SK-N-SH (cell line): ENCODE measurements at regions not wholly inside any gene's neighbourhood (a gene's known extent, or its start where the extent isn't known, plus 50 kb on each side); places are given as distances from the start of the nearest gene placed in this dataset.

Source experiments
- CTCF ChIA-PET: fragments of 300-600, 350-600 bp; formaldehyde crosslinking; extraction: SDS; loops from one replicate; lab custom pipeline; 2021; lab: Yijun Ruan, JAX
- POLR2A ChIA-PET: fragments of 350-600 bp; sonication (Branson Sonifier 250); formaldehyde crosslinking; extraction: SDS; loops from one replicate; lab custom pipeline; 2020; ENCODE audit warnings: antibody characterized with exemption, inconsistent platforms; lab: Yijun Ruan, JAX
- DNase-seq: peaks from one replicate; pipeline ENCODE4 v3.0.0; 2012
- H2AFZ ChIP-seq: fragments of 200-600 bp; sonication (generic); 2 replicates; pipeline ENCODE4 v1.8.1; 2016; ENCODE audit warnings: antibody characterized with exemption, mild to moderate bottlenecking, low read depth
- H3F3A ChIP-seq: fragments of 200-600 bp; sonication (generic); replicated peaks from 2 replicates; pipeline ENCODE3; 2016; ENCODE audit warnings: antibody characterized with exemption, mild to moderate bottlenecking; ENCODE audit not compliant: insufficient read depth
- H3K27ac ChIP-seq, 2 experiments: fragments of 200-500 bp in 1 of 2; fragments of 200-600 bp in 1 of 2; sonication (Bioruptor generic) in 1 of 2; sonication (generic), shearing (Covaris generic) in 1 of 2; 2 replicates each; pipeline versions ENCODE4 v1.5.1 to v1.6.1; 2014 to 2016; ENCODE audit warnings: low read depth in 2 of 2, inconsistent platforms in 1 of 2, low read length in 1 of 2, mild to moderate bottlenecking in 1 of 2, mixed read lengths in 1 of 2
- H3K27me3 ChIP-seq: fragments of 200-600 bp; sonication (generic), shearing (Covaris generic); 2 replicates; pipeline ENCODE4 v1.6.1; 2016; ENCODE audit warnings: mixed run types; ENCODE audit not compliant: insufficient read depth
- H3K36me3 ChIP-seq, 2 experiments: fragments of 200-500 bp in 1 of 2; fragments of 200-600 bp in 1 of 2; sonication (Bioruptor generic) in 1 of 2; sonication (generic) in 1 of 2; replicated peaks in 1 of 2; 2 replicates each; pipeline versions ENCODE3 to v1.5.1; 2014 to 2016; ENCODE audit warnings: low read length in 1 of 2, mild to moderate bottlenecking in 1 of 2; ENCODE audit not compliant: insufficient read depth in 2 of 2, control insufficient read depth in 1 of 2
- H3K4me1 ChIP-seq, 2 experiments: fragments of 200-500 bp in 1 of 2; fragments of 200-600 bp in 1 of 2; sonication (Bioruptor generic) in 1 of 2; sonication (generic), shearing (Covaris generic) in 1 of 2; 2 replicates each; pipeline versions ENCODE4 v1.5.1 to v1.6.1; 2014 to 2016; ENCODE audit warnings: low read depth in 1 of 2, low read length in 1 of 2, mixed run types in 1 of 2; ENCODE audit not compliant: insufficient read depth in 2 of 2, control insufficient read depth in 1 of 2
- H3K4me2 ChIP-seq: fragments of 200-600 bp; sonication (generic), shearing (Covaris generic); 2 replicates; pipeline ENCODE4 v1.6.1; 2017; ENCODE audit warnings: mixed run types
- H3K4me3 ChIP-seq, 2 experiments: fragments of 200-500 bp in 1 of 2; fragments of 200-600 bp in 1 of 2; sonication (Bioruptor generic) in 1 of 2; sonication (generic), shearing (Covaris generic) in 1 of 2; 2 replicates each; pipeline versions ENCODE4 v1.5.1 to v1.8.1; 2014 to 2016; ENCODE audit warnings: low read depth in 2 of 2, inconsistent platforms in 1 of 2, low read length in 1 of 2, mild to moderate bottlenecking in 1 of 2, mixed read lengths in 1 of 2, moderate library complexity in 1 of 2
- H3K79me2 ChIP-seq: fragments of 200-600 bp; sonication (generic); 2 replicates; pipeline ENCODE4 v1.8.1; 2017; ENCODE audit warnings: mild to moderate bottlenecking; ENCODE audit not compliant: insufficient read depth
- H3K9ac ChIP-seq: fragments of 200-600 bp; sonication (generic); 2 replicates; pipeline ENCODE4 v1.6.1; 2017; ENCODE audit warnings: mixed run types
- H3K9me2 ChIP-seq: fragments of 200-600 bp; sonication (generic); 2 replicates; pipeline ENCODE4 v1.6.1; 2017; ENCODE audit warnings: mixed run types
- H3K9me3 ChIP-seq: fragments of 200-600 bp; sonication (generic); 2 replicates; pipeline ENCODE4 v1.6.1; 2017; ENCODE audit warnings: mixed run types, mild to moderate bottlenecking, moderate library complexity
- H4K20me1 ChIP-seq: fragments of 200-600 bp; sonication (generic); 2 replicates; pipeline ENCODE4 v1.6.1; 2017; ENCODE audit warnings: mild to moderate bottlenecking, mixed run types; ENCODE audit not compliant: insufficient read depth
- ELF1 ChIP-seq: IDR thresholded peaks from 2 replicates; pipeline ENCODE4 v1.4.0; 2012
- EZH2phosphoT487 ChIP-seq: fragments of 200-600 bp; sonication (generic); IDR thresholded peaks from 2 replicates; pipeline ENCODE4 v1.6.1; 2017; ENCODE audit warnings: low read depth, mixed run types, mild to moderate bottlenecking, antibody characterized with exemption, moderate library complexity, borderline replicate concordance
- FOSL2 ChIP-seq: IDR thresholded peaks from 2 replicates; pipeline ENCODE4 v1.4.0; 2012; ENCODE audit warnings: low read depth, mild to moderate bottlenecking, moderate library complexity, borderline replicate concordance
- FOXJ3 ChIP-seq: sonication (generic); formaldehyde crosslinking; IDR thresholded peaks from 2 replicates; pipeline ENCODE4 v1.5.1; 2020; ENCODE audit warnings: mild to moderate bottlenecking, missing genetic modification reagents
- FOXM1 ChIP-seq: IDR thresholded peaks from 2 replicates; pipeline ENCODE4 v1.4.0; 2012; ENCODE audit warnings: low read depth, mild to moderate bottlenecking
- GABPA ChIP-seq: IDR thresholded peaks from 2 replicates; pipeline ENCODE4 v1.4.0; 2012; ENCODE audit warnings: low read depth, mild to moderate bottlenecking
- JUND ChIP-seq: IDR thresholded peaks from 2 replicates; pipeline ENCODE4 v1.4.0; 2012
- MXI1 ChIP-seq: IDR thresholded peaks from 2 replicates; pipeline ENCODE4 v1.6.1; 2012; ENCODE audit warnings: mild to moderate bottlenecking, low read depth, low read length, improper control_type of control experiment
- NFIC ChIP-seq: IDR thresholded peaks from 2 replicates; pipeline ENCODE4 v1.4.0; 2012; ENCODE audit warnings: borderline replicate concordance
- RCOR1 ChIP-seq: fragments of 150-350 bp; IDR thresholded peaks from 2 replicates; pipeline ENCODE4 v1.6.1; 2017; ENCODE audit warnings: antibody characterized with exemption, low read length
- RFX5 ChIP-seq: IDR thresholded peaks from 2 replicates; pipeline ENCODE4 v1.6.1; 2012; ENCODE audit warnings: mild to moderate bottlenecking, improper control_type of control experiment, low read length
- RXRA ChIP-seq: IDR thresholded peaks from 2 replicates; pipeline ENCODE4 v1.4.0; 2012; ENCODE audit warnings: low read depth, mild to moderate bottlenecking, borderline replicate concordance
- SMC3 ChIP-seq: IDR thresholded peaks from 2 replicates; pipeline ENCODE4 v1.6.1; 2012; ENCODE audit warnings: low read depth, low read length, improper control_type of control experiment
- TAF1 ChIP-seq: IDR thresholded peaks from 2 replicates; pipeline ENCODE4 v1.6.1; 2012; ENCODE audit warnings: low read depth, mild to moderate bottlenecking, low read length, moderate library complexity, borderline replicate concordance
- TCF12 ChIP-seq: IDR thresholded peaks from 2 replicates; pipeline ENCODE4 v1.4.0; 2012
- TEAD4 ChIP-seq: IDR thresholded peaks from 2 replicates; pipeline ENCODE4 v1.4.0; 2012; ENCODE audit warnings: mild to moderate bottlenecking, borderline replicate concordance; ENCODE audit not compliant: insufficient read depth
- YY1 ChIP-seq: IDR thresholded peaks from 2 replicates; pipeline ENCODE4 v1.4.0; 2012; ENCODE audit warnings: low read depth, mild to moderate bottlenecking
- WGBS: methylation state at CpG from one replicate; pipeline ENCODE4 v1.1.6; 2017; ENCODE audit warnings: low lambda C conversion rate; 5-methylcytosine and 5-hydroxymethylcytosine counted together
- TF ChIP-seq, protein P1 (sequence below): fragments of 150-350 bp; IDR thresholded peaks from 2 replicates; pipeline ENCODE4 v1.6.1; 2017; ENCODE audit warnings: antibody characterized with exemption, low read length, low read depth, borderline replicate concordance
- TF ChIP-seq, protein P2 (sequence below): IDR thresholded peaks from 2 replicates; pipeline ENCODE4 v1.4.0; 2012; ENCODE audit warnings: low read depth
- TF ChIP-seq, protein P3 (sequence below): fragments of 150-350 bp; IDR thresholded peaks from 2 replicates; pipeline ENCODE4 v1.6.1; 2016; ENCODE audit warnings: mild to moderate bottlenecking, low read depth, low read length
- TF ChIP-seq, protein P4 (sequence below): IDR thresholded peaks from 2 replicates; pipeline ENCODE4 v1.4.0; 2012; ENCODE audit warnings: low read depth, borderline replicate concordance
- TF ChIP-seq, protein P5 (sequence below): fragments of 200-600 bp; sonication (generic); IDR thresholded peaks from 2 replicates; pipeline ENCODE4 v1.6.1; 2017; ENCODE audit warnings: antibody characterized with exemption, mild to moderate bottlenecking, moderate library complexity
- TF ChIP-seq, protein P6 (sequence below): IDR thresholded peaks from 2 replicates; pipeline ENCODE4; 2012

DNA sequence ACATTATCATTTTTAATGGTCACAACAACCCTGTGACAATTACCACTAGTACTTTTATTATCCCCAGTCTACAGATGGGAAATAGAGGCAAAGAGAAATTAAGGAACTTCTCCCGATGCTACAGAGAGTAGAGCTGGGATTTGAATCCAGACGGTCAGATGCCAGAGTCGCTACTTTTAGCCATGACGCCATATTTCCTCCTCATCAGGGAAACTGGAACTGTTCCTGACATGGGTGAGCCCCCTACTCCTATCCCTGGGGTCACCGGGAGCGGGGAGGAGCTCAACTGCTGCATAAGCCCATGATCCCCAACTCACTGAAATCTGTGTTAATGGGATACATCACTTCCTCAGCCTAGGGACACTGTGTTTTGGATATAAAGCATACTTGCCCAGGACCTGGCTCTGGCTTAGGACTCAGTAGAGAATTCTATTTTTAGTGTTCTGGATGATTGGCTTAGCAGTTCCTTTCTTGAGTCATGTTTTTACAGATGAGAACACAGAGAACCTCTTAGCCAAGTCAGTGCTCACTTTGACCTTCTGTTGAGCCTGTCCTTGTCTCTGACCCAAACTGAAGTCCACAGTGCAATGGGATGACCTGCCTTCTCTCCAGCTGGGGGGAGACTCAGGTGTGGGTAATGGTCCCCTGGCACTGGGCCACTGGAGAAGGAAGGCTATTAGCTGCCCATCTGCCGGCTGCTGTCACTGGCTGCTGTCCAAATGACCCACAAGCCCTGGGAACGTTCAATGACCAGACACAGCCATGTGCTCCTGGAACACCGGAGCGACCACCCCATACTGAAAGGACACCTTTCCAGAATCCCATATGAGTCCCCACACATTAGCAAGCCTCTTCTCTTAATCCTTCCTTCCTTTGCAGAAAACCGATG, 90.8 kb upstream of the SHISA3 start (continued):
- TF ChIP-seq RFX5 (no peak), NFIC (peak; percentile 32; the same call in 1 of the 2 replicates), TEAD4 (no peak), MXI1 (peak; percentile 90), EZH2phosphoT487 (no peak), JUND (no peak), FOSL2 (no peak), TAF1 (no peak), SMC3 (no peak)
- TF ChIP-seq, protein P1, sequence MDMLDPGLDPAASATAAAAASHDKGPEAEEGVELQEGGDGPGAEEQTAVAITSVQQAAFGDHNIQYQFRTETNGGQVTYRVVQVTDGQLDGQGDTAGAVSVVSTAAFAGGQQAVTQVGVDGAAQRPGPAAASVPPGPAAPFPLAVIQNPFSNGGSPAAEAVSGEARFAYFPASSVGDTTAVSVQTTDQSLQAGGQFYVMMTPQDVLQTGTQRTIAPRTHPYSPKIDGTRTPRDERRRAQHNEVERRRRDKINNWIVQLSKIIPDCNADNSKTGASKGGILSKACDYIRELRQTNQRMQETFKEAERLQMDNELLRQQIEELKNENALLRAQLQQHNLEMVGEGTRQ, result no peak
- TF ChIP-seq, protein P2, sequence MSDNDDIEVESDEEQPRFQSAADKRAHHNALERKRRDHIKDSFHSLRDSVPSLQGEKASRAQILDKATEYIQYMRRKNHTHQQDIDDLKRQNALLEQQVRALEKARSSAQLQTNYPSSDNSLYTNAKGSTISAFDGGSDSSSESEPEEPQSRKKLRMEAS, result no peak

DNA sequence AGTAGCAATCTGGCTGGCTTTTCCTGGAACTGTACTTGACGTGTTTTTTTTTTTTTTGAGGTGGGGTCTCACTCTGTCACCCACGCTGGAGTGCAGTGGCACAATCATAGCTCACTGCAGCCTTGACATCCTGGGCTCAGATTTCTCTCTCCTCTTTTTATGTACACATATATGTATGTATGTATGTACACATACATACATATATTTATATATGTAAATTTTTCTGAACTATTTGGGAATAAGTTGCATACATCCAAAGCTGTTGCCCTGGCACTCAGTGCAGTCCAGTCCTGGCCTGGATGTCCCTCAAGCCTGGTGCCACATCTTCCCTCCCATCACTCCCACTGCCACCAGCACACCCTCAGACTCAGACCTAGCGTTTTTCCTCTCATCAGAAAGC, 89.0 kb upstream of the SHISA3 start:
- Histone ChIP-seq H3K9me3 (no peaks in the 10 kb centered on the region), H3K4me3 (no peak overlapping the region), H4K20me1 (no peaks in the 10 kb centered on the region), H3K9ac (no peak overlapping the region), H3F3A (no peaks in the 10 kb centered on the region), H3K27ac (peak overlapping the region in 1 of 2 experiments; percentile 100; a peak in 2 of 4 replicates), H3K4me1 (peaks cover 0 to 61% of the 10 kb centered on the region in 2 experiments; a peak in 2 of 4 replicates), H3K27me3 (no peaks in the 10 kb centered on the region), H3K9me2 (no peaks in the 10 kb centered on the region), H3K79me2 (no peaks in the 10 kb centered on the region), H3K4me2 (no peak overlapping the region), H3K36me3 (no peaks in the 10 kb centered on the region), H2AFZ (no peak overlapping the region)
- ChIA-PET POLR2A (interaction anchor here (0.9 kb wide), 1 partner anchor 451 kb away, joined by 3 read pairs; no protein-coding TSS in a partner anchor), CTCF (interaction anchor here (1.0 to 1.3 kb wide), 2 partner anchors 63 to 64 kb away, joined by 3 to 5 read pairs; no protein-coding TSS in a partner anchor)
- 32% methylated on average over 3 of the region's 3 CpGs for WGBS
- no peak for TF ChIP-seq ELF1
- TF ChIP-seq, protein P3, sequence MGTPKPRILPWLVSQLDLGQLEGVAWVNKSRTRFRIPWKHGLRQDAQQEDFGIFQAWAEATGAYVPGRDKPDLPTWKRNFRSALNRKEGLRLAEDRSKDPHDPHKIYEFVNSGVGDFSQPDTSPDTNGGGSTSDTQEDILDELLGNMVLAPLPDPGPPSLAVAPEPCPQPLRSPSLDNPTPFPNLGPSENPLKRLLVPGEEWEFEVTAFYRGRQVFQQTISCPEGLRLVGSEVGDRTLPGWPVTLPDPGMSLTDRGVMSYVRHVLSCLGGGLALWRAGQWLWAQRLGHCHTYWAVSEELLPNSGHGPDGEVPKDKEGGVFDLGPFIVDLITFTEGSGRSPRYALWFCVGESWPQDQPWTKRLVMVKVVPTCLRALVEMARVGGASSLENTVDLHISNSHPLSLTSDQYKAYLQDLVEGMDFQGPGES, result no peak
- TF ChIP-seq, protein P4, sequence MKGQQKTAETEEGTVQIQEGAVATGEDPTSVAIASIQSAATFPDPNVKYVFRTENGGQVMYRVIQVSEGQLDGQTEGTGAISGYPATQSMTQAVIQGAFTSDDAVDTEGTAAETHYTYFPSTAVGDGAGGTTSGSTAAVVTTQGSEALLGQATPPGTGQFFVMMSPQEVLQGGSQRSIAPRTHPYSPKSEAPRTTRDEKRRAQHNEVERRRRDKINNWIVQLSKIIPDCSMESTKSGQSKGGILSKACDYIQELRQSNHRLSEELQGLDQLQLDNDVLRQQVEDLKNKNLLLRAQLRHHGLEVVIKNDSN, result no peak
- no peak for TF ChIP-seq RXRA
- TF ChIP-seq, protein P2, result no peak
- no peak for TF ChIP-seq NFIC
- TF ChIP-seq, protein P5, sequence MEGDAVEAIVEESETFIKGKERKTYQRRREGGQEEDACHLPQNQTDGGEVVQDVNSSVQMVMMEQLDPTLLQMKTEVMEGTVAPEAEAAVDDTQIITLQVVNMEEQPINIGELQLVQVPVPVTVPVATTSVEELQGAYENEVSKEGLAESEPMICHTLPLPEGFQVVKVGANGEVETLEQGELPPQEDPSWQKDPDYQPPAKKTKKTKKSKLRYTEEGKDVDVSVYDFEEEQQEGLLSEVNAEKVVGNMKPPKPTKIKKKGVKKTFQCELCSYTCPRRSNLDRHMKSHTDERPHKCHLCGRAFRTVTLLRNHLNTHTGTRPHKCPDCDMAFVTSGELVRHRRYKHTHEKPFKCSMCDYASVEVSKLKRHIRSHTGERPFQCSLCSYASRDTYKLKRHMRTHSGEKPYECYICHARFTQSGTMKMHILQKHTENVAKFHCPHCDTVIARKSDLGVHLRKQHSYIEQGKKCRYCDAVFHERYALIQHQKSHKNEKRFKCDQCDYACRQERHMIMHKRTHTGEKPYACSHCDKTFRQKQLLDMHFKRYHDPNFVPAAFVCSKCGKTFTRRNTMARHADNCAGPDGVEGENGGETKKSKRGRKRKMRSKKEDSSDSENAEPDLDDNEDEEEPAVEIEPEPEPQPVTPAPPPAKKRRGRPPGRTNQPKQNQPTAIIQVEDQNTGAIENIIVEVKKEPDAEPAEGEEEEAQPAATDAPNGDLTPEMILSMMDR, result no peak
- no peak for TF ChIP-seq FOXJ3 (CRISPR knock-in tag)
- no peak for TF ChIP-seq FOSL2
- no peak for TF ChIP-seq GABPA
- no peak for TF ChIP-seq RCOR1
- TF ChIP-seq, protein P6, sequence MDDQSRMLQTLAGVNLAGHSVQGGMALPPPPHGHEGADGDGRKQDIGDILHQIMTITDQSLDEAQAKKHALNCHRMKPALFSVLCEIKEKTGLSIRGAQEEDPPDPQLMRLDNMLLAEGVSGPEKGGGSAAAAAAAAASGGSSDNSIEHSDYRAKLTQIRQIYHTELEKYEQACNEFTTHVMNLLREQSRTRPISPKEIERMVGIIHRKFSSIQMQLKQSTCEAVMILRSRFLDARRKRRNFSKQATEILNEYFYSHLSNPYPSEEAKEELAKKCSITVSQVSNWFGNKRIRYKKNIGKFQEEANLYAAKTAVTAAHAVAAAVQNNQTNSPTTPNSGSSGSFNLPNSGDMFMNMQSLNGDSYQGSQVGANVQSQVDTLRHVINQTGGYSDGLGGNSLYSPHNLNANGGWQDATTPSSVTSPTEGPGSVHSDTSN, result no peak
- TF ChIP-seq FOXM1, result no peak
- no peak for TF ChIP-seq YY1
- no peak for TF ChIP-seq TCF12
- DNase-seq, result no peak
